NB4 (cell line): ENCODE measurements at regions not wholly inside any gene's neighbourhood (a gene's known extent, or its start where the extent isn't known, plus 50 kb on each side); places are given as distances from the start of the nearest gene placed in this dataset.

Experiments
- MYC ChIP-seq: IDR thresholded peaks from 2 replicates; pipeline ENCODE4 v1.6.1; 2011; ENCODE audit warnings: low read depth, low read length
- POLR2A ChIP-seq: IDR thresholded peaks from 2 replicates; pipeline ENCODE4 v1.6.1; 2011; ENCODE audit warnings: mild to moderate bottlenecking; ENCODE audit not compliant: insufficient read length; ENCODE audit errors: extremely low read depth
- TF ChIP-seq, protein P1 (sequence below): IDR thresholded peaks from one replicate; pipeline ENCODE4 v1.5.1; 2012; ENCODE audit warnings: low read depth, low read length
- TF ChIP-seq, protein P2 (sequence below): IDR thresholded peaks from 2 replicates; pipeline ENCODE4 v1.6.1; 2011; ENCODE audit warnings: low read depth, low read length

DNA sequence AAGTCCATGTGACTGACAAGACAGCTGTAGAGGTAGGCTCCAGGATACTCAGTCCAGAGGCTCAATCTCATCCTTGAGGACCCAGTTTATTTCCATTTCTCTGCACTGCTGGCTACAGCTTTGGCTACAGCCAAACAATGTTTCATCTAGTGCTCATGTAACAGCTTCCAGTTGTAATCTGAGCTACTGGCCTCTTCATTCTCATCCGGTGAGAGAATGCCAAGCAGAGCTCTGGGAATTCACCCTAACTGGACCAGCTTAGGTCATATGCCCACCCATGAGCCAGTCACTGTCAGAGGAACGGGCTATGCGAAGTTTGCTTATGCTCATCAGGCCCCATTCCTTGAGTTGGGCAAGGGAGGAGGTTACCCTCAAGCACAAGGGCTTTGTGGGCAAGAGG, 192.9 kb downstream of the EVX1 start:
- TF ChIP-seq, protein P1, sequence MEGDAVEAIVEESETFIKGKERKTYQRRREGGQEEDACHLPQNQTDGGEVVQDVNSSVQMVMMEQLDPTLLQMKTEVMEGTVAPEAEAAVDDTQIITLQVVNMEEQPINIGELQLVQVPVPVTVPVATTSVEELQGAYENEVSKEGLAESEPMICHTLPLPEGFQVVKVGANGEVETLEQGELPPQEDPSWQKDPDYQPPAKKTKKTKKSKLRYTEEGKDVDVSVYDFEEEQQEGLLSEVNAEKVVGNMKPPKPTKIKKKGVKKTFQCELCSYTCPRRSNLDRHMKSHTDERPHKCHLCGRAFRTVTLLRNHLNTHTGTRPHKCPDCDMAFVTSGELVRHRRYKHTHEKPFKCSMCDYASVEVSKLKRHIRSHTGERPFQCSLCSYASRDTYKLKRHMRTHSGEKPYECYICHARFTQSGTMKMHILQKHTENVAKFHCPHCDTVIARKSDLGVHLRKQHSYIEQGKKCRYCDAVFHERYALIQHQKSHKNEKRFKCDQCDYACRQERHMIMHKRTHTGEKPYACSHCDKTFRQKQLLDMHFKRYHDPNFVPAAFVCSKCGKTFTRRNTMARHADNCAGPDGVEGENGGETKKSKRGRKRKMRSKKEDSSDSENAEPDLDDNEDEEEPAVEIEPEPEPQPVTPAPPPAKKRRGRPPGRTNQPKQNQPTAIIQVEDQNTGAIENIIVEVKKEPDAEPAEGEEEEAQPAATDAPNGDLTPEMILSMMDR, result no peak
- TF ChIP-seq POLR2A (no peak), MYC (no peak)
- TF ChIP-seq, protein P2, sequence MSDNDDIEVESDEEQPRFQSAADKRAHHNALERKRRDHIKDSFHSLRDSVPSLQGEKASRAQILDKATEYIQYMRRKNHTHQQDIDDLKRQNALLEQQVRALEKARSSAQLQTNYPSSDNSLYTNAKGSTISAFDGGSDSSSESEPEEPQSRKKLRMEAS, result no peak
